ENCODE measurements at regions not wholly inside any gene's neighbourhood (a gene's known extent, or its start where the extent isn't known, plus 50 kb on each side); places are given as distances from the start of the nearest gene placed in this dataset.

GRCh38 chr3:109977897-109978296 is 640.6 kb upstream of the DPPA4 start:
- TF ChIP-seq DPF2 (IDR thresholded peaks at IDR 0.05) = no peak
- TF ChIP-seq REST (IDR thresholded peaks at IDR 0.05; ENCODE audit: low read depth, low read length) = no peak
- no peak for TF ChIP-seq GABPA (IDR thresholded peaks at IDR 0.05; ENCODE audit: low read depth)
- no peak for TF ChIP-seq SIX5 (IDR thresholded peaks at IDR 0.05; ENCODE audit: low read depth, low read length, severe bottlenecking)
- TF ChIP-seq ZBTB33 (IDR thresholded peaks at IDR 0.05) = no peak
- TF ChIP-seq CHD2 (IDR thresholded peaks at IDR 0.05; ENCODE audit: borderline replicate concordance, low read depth, low read length) = no peak
- TF ChIP-seq YBX1 (IDR thresholded peaks at IDR 0.05) = no peak
- no peak for TF ChIP-seq MTA3 (IDR thresholded peaks at IDR 0.05; ENCODE audit: borderline replicate concordance, low read length)
- no peak for TF ChIP-seq CTCF (IDR thresholded peaks at IDR 0.05 in 2 of 3, conservative IDR thresholded peaks at IDR 0.05 in 1 of 3; ENCODE audit: control insufficient read depth in 2 of 3, extremely low read depth in 1 of 3, insufficient read depth in 1 of 3, low read depth in 3 of 3, low read length in 3 of 3)
- no peak for TF ChIP-seq JUND (IDR thresholded peaks at IDR 0.05; ENCODE audit: low read depth, low read length)
- TF ChIP-seq YY1 (IDR thresholded peaks at IDR 0.05; ENCODE audit: low read depth, low read length) = no peak

Data from GM12878 (cell line).